Sigmoid colon (tissue), 6 donors: ENCODE measurements at regions not wholly inside any gene's neighbourhood (a gene's known extent, or its start where the extent isn't known, plus 50 kb on each side); places are given as distances from the start of the nearest gene placed in this dataset.
A peak's percentile ranks its signal among the peaks of the same experiment; 100 is the strongest.

Experiments used
- DNase-seq: peaks from one replicate; pipeline ENCODE4 v3.0.0-alpha.2; 2019
- H3K27ac ChIP-seq, 4 donors: fragments of 200-600 bp; sonication (generic); one replicate each; pipeline ENCODE4 v1.5.1; 2016 to 2019; ENCODE audit warnings: mild to moderate bottlenecking in 1 of 4
- H3K27me3 ChIP-seq, 3 donors: fragments of 200-600 bp; sonication (generic); one replicate each; pipeline ENCODE4 v1.5.1; 2019; ENCODE audit warnings: mild to moderate bottlenecking in 1 of 3
- H3K36me3 ChIP-seq, 4 donors: fragments of 200-600 bp; sonication (generic); one replicate each; pipeline ENCODE4 v1.5.1; 2016 to 2019
- H3K4me1 ChIP-seq, 4 donors: fragments of 200-600 bp; sonication (generic); one replicate each; pipeline ENCODE4 v1.5.1; 2017 to 2019
- H3K4me3 ChIP-seq, 4 donors: fragments of 200-600 bp; sonication (generic); one replicate each; pipeline ENCODE4 v1.5.1; 2017 to 2019; ENCODE audit warnings: mild to moderate bottlenecking in 2 of 4, moderate library complexity in 1 of 4
- H3K9me3 ChIP-seq, 4 donors: fragments of 200-600 bp in 3 of 4; sonication (generic) in 3 of 4; one replicate each; pipeline versions ENCODE4 v1.5.1 to v1.6.1; 2013 to 2019
- CTCF ChIP-seq, 4 experiments: fragments of 450-650 bp in 3 of 4; fragments of 200-600 bp in 1 of 4; IDR thresholded peaks; one replicate each; pipeline ENCODE4 v1.5.1; 2016 to 2019; ENCODE audit warnings: antibody characterized with exemption in 4 of 4, mild to moderate bottlenecking in 3 of 4, moderate library complexity in 2 of 4
- EP300 ChIP-seq, 4 donors: sonication (generic); formaldehyde crosslinking; IDR thresholded peaks; one replicate each; pipeline ENCODE4 v1.6.1; 2017; ENCODE audit warnings: antibody characterized with exemption in 4 of 4
- POLR2A ChIP-seq, 2 donors: fragments of 450-650 bp; IDR thresholded peaks; one replicate each; pipeline ENCODE4 v1.6.1; 2016; ENCODE audit warnings: antibody characterized with exemption in 2 of 2, mild to moderate bottlenecking in 2 of 2, moderate library complexity in 2 of 2
- POLR2AphosphoS5 ChIP-seq, 4 donors: sonication (generic); formaldehyde crosslinking; IDR thresholded peaks; one replicate each; pipeline ENCODE4 v1.6.1; 2017; ENCODE audit warnings: antibody characterized with exemption in 4 of 4
- WGBS, 2 donors: extraction: QIAGEN DNeasy Blood & Tissue Kit; methylation state at CpG; one replicate each; pipeline ENCODE4 v1.1.7; 2013; 5-methylcytosine and 5-hydroxymethylcytosine counted together
- intact Hi-C: fragments of 100-400 bp; cut with DNase I; formaldehyde crosslinking; loops from one replicate; pipeline ENCODE4 v1.15.1; 2023
- donor health status: healthy with polysubstance abuse.
- donor health status: healthy.

GRCh38 chr12:30825341-30825740, 70.6 kb upstream of the CAPRIN2 start:
- Histone ChIP-seq H3K27ac (no peak overlapping the region), H3K4me3 (no peak overlapping the region), H3K36me3 (no peaks in the 10 kb centered on the region), H3K4me1 (peaks cover 0 to 16% (median 9%) of the 10 kb centered on the region in 4 donors), H3K27me3 (no peaks in the 10 kb centered on the region), H3K9me3 (no peaks in the 10 kb centered on the region)
- 68 to 81% methylated on average over 4 of the region's 4 CpGs for WGBS, 2 donors
- no peak for TF ChIP-seq EP300 (IDR thresholded peaks at IDR 0.05)
- TF ChIP-seq POLR2AphosphoS5 (IDR thresholded peaks at IDR 0.05), result no peak
- TF ChIP-seq POLR2A (IDR thresholded peaks at IDR 0.05), result no peak
- no peak for TF ChIP-seq CTCF (IDR thresholded peaks at IDR 0.05)
- no peak for DNase-seq
- intact Hi-C loops, result no loop called here

GRCh38 chr12:30824311-30824710, 69.6 kb upstream of the CAPRIN2 start:
- Histone ChIP-seq H3K27ac (no peak overlapping the region), H3K9me3 (no peaks in the 10 kb centered on the region), H3K27me3 (no peaks in the 10 kb centered on the region), H3K4me1 (peaks cover 0 to 16% (median 9%) of the 10 kb centered on the region in 4 donors), H3K4me3 (no peak overlapping the region), H3K36me3 (no peaks in the 10 kb centered on the region)
- no peak for TF ChIP-seq EP300 (IDR thresholded peaks at IDR 0.05)
- no peak for TF ChIP-seq CTCF (IDR thresholded peaks at IDR 0.05)
- TF ChIP-seq POLR2A (IDR thresholded peaks at IDR 0.05), result no peak
- TF ChIP-seq POLR2AphosphoS5 (IDR thresholded peaks at IDR 0.05), result no peak
- intact Hi-C loops, result no loop called here
- WGBS, 2 donors, result 95 to 99% methylated on average over 5 of the region's 5 CpGs
- no peak for DNase-seq

GRCh38 chr12:30823764-30824163, 69.0 kb upstream of the CAPRIN2 start:
- Histone ChIP-seq H3K4me3 (no peak overlapping the region), H3K4me1 (peaks cover 0 to 16% (median 9%) of the 10 kb centered on the region in 4 donors), H3K27me3 (no peaks in the 10 kb centered on the region), H3K27ac (peak overlapping the region in 1 of 4 donors; percentile 79), H3K9me3 (no peaks in the 10 kb centered on the region), H3K36me3 (no peaks in the 10 kb centered on the region)
- TF ChIP-seq POLR2A (IDR thresholded peaks at IDR 0.05) (no peak), POLR2AphosphoS5 (IDR thresholded peaks at IDR 0.05) (no peak)
- no peak for DNase-seq
- 84 to 86% methylated on average over 13 of the region's 13 CpGs for WGBS, 2 donors
- intact Hi-C loops, result no loop called here

DNA sequence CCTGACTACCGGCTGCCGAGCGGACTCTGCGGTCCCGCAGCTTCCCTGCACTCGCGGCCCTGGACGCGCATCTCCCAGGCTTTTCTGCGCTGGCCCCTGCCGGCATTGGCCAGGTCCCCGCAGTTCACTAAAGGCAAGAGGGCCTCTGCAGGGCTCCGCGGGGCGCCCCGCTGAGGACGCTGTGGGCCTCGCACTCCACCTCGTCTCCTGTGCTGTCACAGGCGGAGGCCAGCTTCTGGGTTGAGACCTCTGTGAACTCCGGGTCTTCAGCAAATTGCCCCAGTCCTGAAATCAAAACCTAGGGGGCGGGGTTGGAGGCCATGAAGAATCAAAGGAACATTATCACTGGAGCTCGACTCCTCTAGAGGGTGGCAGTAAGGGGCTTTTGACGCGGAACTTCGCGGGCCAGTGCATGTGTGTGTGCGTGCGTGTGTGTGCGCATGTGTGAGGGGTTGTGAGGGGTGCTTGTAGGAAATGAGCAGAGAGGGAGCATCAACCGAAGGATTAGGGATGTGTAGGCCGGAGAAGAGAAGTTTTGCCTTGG, 68.5 kb upstream of the CAPRIN2 start:
- Histone ChIP-seq H3K4me3 (peak overlapping the region; percentile 28 to 53 (median 48)), H3K27me3 (no peaks in the 10 kb centered on the region), H3K4me1 (peaks cover 0 to 16% (median 9%) of the 10 kb centered on the region in 4 donors), H3K36me3 (no peaks in the 10 kb centered on the region), H3K27ac (peak overlapping the region; percentile 45 to 79 (median 71)), H3K9me3 (no peaks in the 10 kb centered on the region)
- DNase-seq, result no peak
- TF ChIP-seq CTCF (IDR thresholded peaks at IDR 0.05), result peak in 1 of 4 experiments; percentile 28
- no peak for TF ChIP-seq POLR2AphosphoS5 (IDR thresholded peaks at IDR 0.05)
- TF ChIP-seq POLR2A (IDR thresholded peaks at IDR 0.05), result no peak
- intact Hi-C loops, result no loop called here
- WGBS, 2 donors, result 30 to 31% methylated on average over 32 of the region's 32 CpGs

- Histone ChIP-seq H3K36me3 (no peaks in the 10 kb centered on the region), H3K4me1 (peaks cover 0 to 16% (median 9%) of the 10 kb centered on the region in 4 donors), H3K27me3 (no peaks in the 10 kb centered on the region), H3K4me3 (peak overlapping the region; percentile 28 to 53 (median 48)), H3K27ac (peak overlapping the region; percentile 45 to 79 (median 71)), H3K9me3 (no peaks in the 10 kb centered on the region)
- 2% methylated on average over 50 of the region's 50 CpGs for WGBS, 2 donors
- intact Hi-C loops, result no loop called here
- peak; percentile 77 for DNase-seq
- TF ChIP-seq CTCF (IDR thresholded peaks at IDR 0.05) (no peak), POLR2A (IDR thresholded peaks at IDR 0.05) (no peak), POLR2AphosphoS5 (IDR thresholded peaks at IDR 0.05) (peak in 2 of 4 donors; percentile 14 to 65), EP300 (IDR thresholded peaks at IDR 0.05) (no peak)
These were observed 67.8 kb upstream of the CAPRIN2 start for GRCh38 chr12:30822385-30823155.
